AG04450 (cell line): ENCODE measurements at regions not wholly inside any gene's neighbourhood (a gene's known extent, or its start where the extent isn't known, plus 50 kb on each side); places are given as distances from the start of the nearest gene placed in this dataset.

Source experiments
- CTCF ChIA-PET: fragments of 300-600, 350-600 bp; formaldehyde crosslinking; extraction: SDS; loops from one replicate; lab custom pipeline; 2022; ENCODE audit warnings: antibody characterized with exemption, inconsistent platforms; lab: Charles Lee
- POLR2A ChIA-PET: fragments of 350-600 bp; formaldehyde crosslinking; extraction: SDS; loops from one replicate; lab custom pipeline; 2021; ENCODE audit warnings: antibody characterized with exemption, inconsistent platforms; lab: Yijun Ruan, JAX
- DNase-seq: peaks from one replicate; pipeline ENCODE4 v3.0.0-alpha.2; 2011; ENCODE audit warnings: low read depth, low spot score
- H3K27ac ChIP-seq: one replicate; pipeline ENCODE4 v1.5.1; 2012; ENCODE audit warnings: low read depth, low read length, control low read depth
- H3K27me3 ChIP-seq: one replicate; pipeline ENCODE4 v1.6.0; 2012; ENCODE audit warnings: low read length; ENCODE audit not compliant: control insufficient read depth, insufficient read depth
- H3K4me3 ChIP-seq: 2 replicates; pipeline ENCODE4 v1.5.1; 2011; ENCODE audit warnings: mild to moderate bottlenecking, low read depth, low read length, control low read depth
- H3K9me3 ChIP-seq: 2 replicates; pipeline ENCODE4 v1.5.1; 2012; ENCODE audit warnings: low read length; ENCODE audit not compliant: control insufficient read depth, insufficient read depth
- CTCF ChIP-seq: IDR thresholded peaks from 2 replicates; pipeline ENCODE4 v1.5.1; 2011; ENCODE audit warnings: low read depth, low read length, control low read depth, inconsistent platforms

GRCh38 chr7:18330548-18330947, 165.0 kb upstream of the HDAC9 start:
- H3K4me3 ChIP-seq = no peak overlapping the region
- no peak overlapping the region for H3K27ac ChIP-seq
- TF ChIP-seq CTCF = no peak
- H3K27me3 ChIP-seq = no peaks in the 10 kb centered on the region
- ChIA-PET POLR2A (no interaction called here), CTCF (interaction anchor here (1.4 kb wide), 1 partner anchor 9 kb away, joined by 4 read pairs; no protein-coding TSS in a partner anchor)
- no peak for DNase-seq
- no peaks in the 10 kb centered on the region for H3K9me3 ChIP-seq

- no peak for TF ChIP-seq CTCF
- POLR2A ChIA-PET = no interaction called here
- Histone ChIP-seq H3K4me3 (no peak overlapping the region), H3K9me3 (no peaks in the 10 kb centered on the region), H3K27me3 (no peaks in the 10 kb centered on the region), H3K27ac (no peak overlapping the region)
- CTCF ChIA-PET = interaction anchor here (0.5 to 1.7 kb wide), 4 partner anchors 9 to 703 kb away, joined by 3 to 6 read pairs (median 4); no protein-coding TSS in a partner anchor
- no peak for DNase-seq
Measured at GRCh38 chr7:18336626-18337025, 158.9 kb upstream of the HDAC9 start.

- DNase-seq = no peak
Measured at GRCh38 chr7:18337048-18337809, 158.3 kb upstream of the HDAC9 start.

GRCh38 chr7:18338910-18339523, 156.5 kb upstream of the HDAC9 start:
- TF ChIP-seq CTCF = no peak
- ChIA-PET CTCF (interaction anchor here (0.9 kb wide), 1 partner anchor 252 kb away, joined by 3 read pairs; no protein-coding TSS in a partner anchor), POLR2A (no interaction called here)
- no peaks in the 10 kb centered on the region for H3K9me3 ChIP-seq
- H3K27ac ChIP-seq = no peak overlapping the region
- no peak overlapping the region for H3K4me3 ChIP-seq
- no peak for DNase-seq
- no peaks in the 10 kb centered on the region for H3K27me3 ChIP-seq

More at GRCh38 chr7:18337048-18337809, 158.3 kb upstream of the HDAC9 start:
- Histone ChIP-seq H3K27me3 (no peaks in the 10 kb centered on the region), H3K4me3 (no peak overlapping the region), H3K27ac (no peak overlapping the region), H3K9me3 (no peaks in the 10 kb centered on the region)
- no peak for TF ChIP-seq CTCF
- CTCF ChIA-PET = interaction anchor here (0.6 to 1.7 kb wide), 4 partner anchors 8 to 562 kb away, joined by 3 to 6 read pairs (median 4); no protein-coding TSS in a partner anchor
- POLR2A ChIA-PET = no interaction called here

GRCh38 chr7:18341756-18342155, 153.8 kb upstream of the HDAC9 start:
- Histone ChIP-seq H3K27ac (no peak overlapping the region), H3K27me3 (no peaks in the 10 kb centered on the region), H3K4me3 (no peak overlapping the region), H3K9me3 (no peaks in the 10 kb centered on the region)
- ChIA-PET POLR2A (no interaction called here), CTCF (interaction anchor here (8.2 kb wide), 1 partner anchor 635 kb away, joined by 57 read pairs; no protein-coding TSS in a partner anchor)
- no peak for DNase-seq
- no peak for TF ChIP-seq CTCF
